Chondrocyte (in vitro differentiated cells): ENCODE measurements at regions not wholly inside any gene's neighbourhood (a gene's known extent, or its start where the extent isn't known, plus 50 kb on each side); places are given as distances from the start of the nearest gene placed in this dataset.

Experiments
- DNase-seq: peaks from one replicate; pipeline ENCODE4 v3.0.0; 2021; ENCODE audit warnings: mixed read lengths, low spot score
- H3K27ac Mint-ChIP-seq: one replicate; pipeline ENCODE4 v1.8.0; 2021; ENCODE audit warnings: mild to moderate bottlenecking, moderate library complexity, mixed read lengths; ENCODE audit not compliant: unreplicated experiment
- H3K27me3 Mint-ChIP-seq: 2 replicates; pipeline ENCODE4 v1.8.0; 2021; ENCODE audit warnings: low read depth, mixed read lengths
- H3K36me3 Mint-ChIP-seq: 2 replicates; pipeline ENCODE4 v1.8.0; 2021; ENCODE audit warnings: low read depth, mixed read lengths
- H3K4me1 Mint-ChIP-seq: 2 replicates; pipeline ENCODE4 v1.8.0; 2021; ENCODE audit warnings: low read depth, mild to moderate bottlenecking, mixed read lengths
- H3K4me3 Mint-ChIP-seq: one replicate; pipeline ENCODE4 v1.8.0; 2021; ENCODE audit warnings: mild to moderate bottlenecking, moderate library complexity, mixed read lengths; ENCODE audit not compliant: unreplicated experiment
- H3K9me3 Mint-ChIP-seq: 2 replicates; pipeline ENCODE4 v1.8.0; 2021; ENCODE audit warnings: low read depth, mixed read lengths
- CTCF ChIP-seq: fragments of 200-600 bp; sonication (generic); IDR thresholded peaks from 2 replicates; pipeline ENCODE4 v1.5.0; 2021; ENCODE audit warnings: antibody characterized with exemption, mild to moderate bottlenecking, moderate library complexity

GRCh38 chr10:3723766-3724165 lies 61.2 kb downstream of the KLF6 start:
- H3K9me3 Mint-ChIP-seq = no peaks in the 10 kb centered on the region
- no peaks in the 10 kb centered on the region for H3K36me3 Mint-ChIP-seq
- no peak overlapping the region for H3K27ac Mint-ChIP-seq
- no peak overlapping the region for H3K4me3 Mint-ChIP-seq
- DNase-seq = no peak
- H3K27me3 Mint-ChIP-seq = peaks cover 1% of the 10 kb centered on the region
- no peaks in the 10 kb centered on the region for H3K4me1 Mint-ChIP-seq
- TF ChIP-seq CTCF = no peak

- Mint-ChIP-seq H3K36me3 (no peaks in the 10 kb centered on the region), H3K4me1 (no peaks in the 10 kb centered on the region), H3K27ac (no peak overlapping the region), H3K4me3 (no peak overlapping the region), H3K27me3 (no peaks in the 10 kb centered on the region), H3K9me3 (no peaks in the 10 kb centered on the region)
- no peak for TF ChIP-seq CTCF
- no peak for DNase-seq
These were observed 64.6 kb downstream of the KLF6 start for GRCh38 chr10:3720228-3721019.

- TF ChIP-seq CTCF = no peak
- Mint-ChIP-seq H3K36me3 (no peaks in the 10 kb centered on the region), H3K4me1 (peaks cover 12% of the 10 kb centered on the region), H3K27me3 (no peaks in the 10 kb centered on the region), H3K9me3 (no peaks in the 10 kb centered on the region), H3K4me3 (no peak overlapping the region), H3K27ac (no peak overlapping the region)
- DNase-seq = no peak
These were observed 65.8 kb downstream of the KLF6 start for GRCh38 chr10:3719024-3719843.

- Mint-ChIP-seq H3K27ac (no peak overlapping the region), H3K4me3 (no peak overlapping the region), H3K27me3 (no peaks in the 10 kb centered on the region), H3K4me1 (peaks cover 12% of the 10 kb centered on the region), H3K36me3 (peaks cover 6% of the 10 kb centered on the region), H3K9me3 (peaks cover 16% of the 10 kb centered on the region)
- no peak for DNase-seq
- no peak for TF ChIP-seq CTCF
These were observed 68.9 kb downstream of the KLF6 start for GRCh38 chr10:3716093-3716492.

GRCh38 chr10:3714967-3715366 lies 70.0 kb downstream of the KLF6 start:
- no peak for DNase-seq
- Mint-ChIP-seq H3K4me3 (no peak overlapping the region), H3K27ac (peak overlapping the region; percentile 60), H3K36me3 (peaks cover 6% of the 10 kb centered on the region), H3K9me3 (peaks cover 17% of the 10 kb centered on the region), H3K4me1 (peaks cover 12% of the 10 kb centered on the region), H3K27me3 (no peaks in the 10 kb centered on the region)
- TF ChIP-seq CTCF = no peak
